Daoy (cell line): ENCODE measurements at regions not wholly inside any gene's neighbourhood (a gene's known extent, or its start where the extent isn't known, plus 50 kb on each side); places are given as distances from the start of the nearest gene placed in this dataset.
A peak's percentile ranks its signal among the peaks of the same experiment; 100 is the strongest.

ENCODE experiments used
- DNase-seq: peaks from one replicate; pipeline ENCODE4 v3.0.0-alpha.2; 2015; ENCODE audit warnings: low read depth

- no peak for DNase-seq
These were observed 51.0 kb upstream of the EGFLAM start for GRCh38 chr5:38207343-38207742.

GRCh38 chr5:38202741-38203140 is 55.6 kb upstream of the EGFLAM start:
- no peak for DNase-seq

GRCh38 chr5:38200872-38201557 is 57.3 kb upstream of the EGFLAM start:
- DNase-seq = no peak

GRCh38 chr5:38197118-38197517 is 61.2 kb upstream of the EGFLAM start:
- no peak for DNase-seq

GRCh38 chr5:38193015-38193581 is 65.3 kb upstream of the EGFLAM start:
- peak; percentile 71 for DNase-seq

- DNase-seq = no peak
These were observed 66.7 kb upstream of the EGFLAM start for GRCh38 chr5:38191693-38192092.

- DNase-seq = no peak
These were observed 68.2 kb upstream of the EGFLAM start for GRCh38 chr5:38190111-38190510.

- DNase-seq = no peak
These were observed 69.3 kb upstream of the EGFLAM start for GRCh38 chr5:38189081-38189504.

- DNase-seq = no peak
These were observed 69.8 kb upstream of the EGFLAM start for GRCh38 chr5:38188591-38188990.

GRCh38 chr5:38187532-38187931 is 70.8 kb upstream of the EGFLAM start:
- DNase-seq = no peak

- DNase-seq = no peak
These were observed 73.7 kb upstream of the EGFLAM start for GRCh38 chr5:38184627-38185026.

- no peak for DNase-seq
These were observed 75.4 kb upstream of the EGFLAM start for GRCh38 chr5:38182991-38183390.

- no peak for DNase-seq
These were observed 90.3 kb upstream of the EGFLAM start for GRCh38 chr5:38168029-38168428.

GRCh38 chr5:38167562-38167996 is 90.8 kb upstream of the EGFLAM start:
- no peak for DNase-seq

GRCh38 chr5:38166832-38167231 is 91.5 kb upstream of the EGFLAM start:
- DNase-seq = no peak

GRCh38 chr5:38165435-38165834 is 92.9 kb upstream of the EGFLAM start:
- DNase-seq = no peak

- no peak for DNase-seq
These were observed 93.5 kb upstream of the EGFLAM start for GRCh38 chr5:38164776-38165399.

GRCh38 chr5:38163636-38164237 is 94.6 kb upstream of the EGFLAM start:
- no peak for DNase-seq

GRCh38 chr5:38162625-38163024 is 95.7 kb upstream of the EGFLAM start:
- peak; percentile 29 for DNase-seq

- no peak for DNase-seq
These were observed 101.3 kb upstream of the EGFLAM start for GRCh38 chr5:38157024-38157423.

GRCh38 chr5:38154615-38155204 is 103.6 kb upstream of the EGFLAM start:
- DNase-seq = no peak

GRCh38 chr5:38151878-38152277 is 106.5 kb upstream of the EGFLAM start:
- peak; percentile 19 for DNase-seq

GRCh38 chr5:38149815-38150195 is 108.6 kb upstream of the EGFLAM start:
- DNase-seq = no peak
